ENCODE measurements at regions not wholly inside any gene's neighbourhood (a gene's known extent, or its start where the extent isn't known, plus 50 kb on each side); places are given as distances from the start of the nearest gene placed in this dataset.
A peak's percentile ranks its signal among the peaks of the same experiment; 100 is the strongest.

DNA sequence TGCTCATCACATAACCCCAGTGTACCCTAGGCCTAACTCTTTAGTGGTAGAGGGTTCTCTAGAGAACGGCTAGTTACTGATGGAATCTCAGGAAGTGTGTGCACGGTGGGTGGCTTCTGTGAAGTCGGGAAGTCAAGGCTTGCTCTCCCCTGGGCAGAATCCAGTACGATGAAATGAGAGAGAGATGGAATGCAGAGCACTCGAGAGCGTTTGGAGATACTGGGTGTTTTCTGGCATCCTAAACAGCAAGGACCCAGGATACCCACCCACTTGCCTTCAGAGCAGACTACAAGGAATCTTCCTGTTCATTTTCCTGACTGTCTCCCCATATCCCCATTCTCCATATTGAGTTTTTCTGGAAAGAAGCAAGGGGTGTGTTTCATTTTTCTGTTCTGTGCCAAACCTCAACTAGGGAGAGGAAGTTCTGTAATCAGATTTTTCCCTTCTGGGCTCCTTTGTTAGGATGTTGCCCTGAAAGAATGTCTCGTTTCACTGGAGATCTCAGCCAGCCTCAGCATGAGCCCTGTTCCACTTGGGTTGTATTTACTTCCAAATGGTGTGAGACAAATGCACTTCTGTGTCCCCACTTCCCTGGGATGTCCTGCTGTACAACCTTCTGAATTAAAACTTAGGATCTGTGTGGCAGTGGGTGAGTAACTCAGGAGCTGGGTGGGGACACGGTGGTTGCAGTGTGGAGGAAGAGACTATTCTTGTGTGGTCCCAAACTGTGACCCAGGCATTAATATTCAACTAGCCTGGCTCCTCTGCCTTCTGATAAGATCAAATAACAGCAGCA, 108.9 kb upstream of the SPRY4 start:
- H3K4me3 Mint-ChIP-seq, result no peak overlapping the region
- POLR2A ChIA-PET, result interaction anchor here (1.0 to 2.1 kb wide), 10 partner anchors 11 to 465 kb away, joined by 3 to 28 read pairs (median 4); partner anchors contain the start of genes NDFIP1 and RNF14
- H3K27ac Mint-ChIP-seq, result peak overlapping the region; percentile 94
- H3K9me3 Mint-ChIP-seq, result no peaks in the 10 kb centered on the region
- no peaks in the 10 kb centered on the region for H3K27me3 Mint-ChIP-seq
- DNase-seq, result no peak
- H3K4me1 Mint-ChIP-seq, result peaks cover 51% of the 10 kb centered on the region
- CTCF ChIA-PET, result interaction anchor here (1.0 to 1.2 kb wide), 3 partner anchors 10 to 109 kb away, joined by 3 to 4 read pairs (median 3); partner anchors contain the start of gene SPRY4
- no peaks in the 10 kb centered on the region for H3K36me3 Mint-ChIP-seq (ENCODE audit: low read depth)

DNA sequence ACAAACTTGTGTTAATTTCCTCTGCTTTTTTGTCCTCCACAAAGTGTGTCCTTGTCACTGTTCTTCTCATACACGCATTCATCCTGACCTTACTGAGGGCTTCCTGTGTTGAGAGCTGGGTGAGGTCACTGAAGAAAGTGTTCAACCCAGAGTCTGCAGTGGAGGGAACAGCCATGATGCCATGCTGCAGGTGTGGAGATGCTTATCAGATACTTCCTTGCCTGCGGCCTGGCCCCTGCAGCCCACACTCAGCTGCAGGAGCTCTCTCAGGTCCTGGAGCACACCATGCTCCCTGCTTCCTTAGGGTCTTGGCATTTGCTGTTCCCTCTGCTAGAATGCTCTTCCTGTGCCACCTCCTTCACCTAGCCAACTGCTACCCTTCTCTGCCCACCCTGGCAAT, 108.1 kb upstream of the SPRY4 start:
- DNase-seq, result peak; percentile 80
- H3K27ac Mint-ChIP-seq, result peak overlapping the region; percentile 94
- no peaks in the 10 kb centered on the region for H3K27me3 Mint-ChIP-seq
- no peaks in the 10 kb centered on the region for H3K9me3 Mint-ChIP-seq
- ChIA-PET POLR2A (interaction anchor here (1.0 to 2.1 kb wide), 10 partner anchors 9 to 464 kb away, joined by 3 to 28 read pairs (median 5); partner anchors contain the start of genes NDFIP1 and RNF14), CTCF (interaction anchor here (1.0 to 1.2 kb wide), 3 partner anchors 9 to 109 kb away, joined by 3 to 4 read pairs (median 3); partner anchors contain the start of gene SPRY4)
- peak overlapping the region; percentile 62 for H3K4me3 Mint-ChIP-seq
- H3K4me1 Mint-ChIP-seq, result peaks cover 47% of the 10 kb centered on the region
- no peaks in the 10 kb centered on the region for H3K36me3 Mint-ChIP-seq (ENCODE audit: low read depth)

DNA sequence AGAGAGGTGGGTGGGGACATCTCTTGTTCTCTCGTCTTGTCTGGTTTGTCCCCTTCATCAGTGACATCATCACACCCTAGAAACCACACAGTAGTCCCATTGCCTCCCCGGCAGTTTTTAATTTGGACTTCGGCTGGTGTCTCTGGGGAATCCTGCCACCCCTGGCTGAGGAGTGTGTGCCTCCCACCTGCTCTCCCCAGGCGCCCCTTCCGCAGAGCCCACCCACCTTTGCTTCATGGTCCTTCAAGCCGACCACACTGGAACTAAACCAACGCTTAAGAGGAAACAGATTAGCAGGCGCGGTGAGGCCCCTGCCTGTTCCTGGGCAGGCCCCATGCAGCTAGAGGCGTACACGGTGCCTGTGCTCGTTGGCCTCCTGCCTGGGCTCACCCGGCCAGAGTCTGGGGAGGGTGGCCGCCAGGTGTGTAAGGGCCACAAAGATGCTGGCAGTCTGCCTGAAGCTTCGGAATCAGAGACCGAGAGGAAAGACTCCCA, 107.6 kb upstream of the SPRY4 start:
- H3K4me1 Mint-ChIP-seq, result peaks cover 46% of the 10 kb centered on the region
- H3K27ac Mint-ChIP-seq, result peak overlapping the region; percentile 94
- H3K36me3 Mint-ChIP-seq (ENCODE audit: low read depth), result no peaks in the 10 kb centered on the region
- H3K27me3 Mint-ChIP-seq, result no peaks in the 10 kb centered on the region
- ChIA-PET CTCF (interaction anchor here (0.6 to 1.2 kb wide), 4 partner anchors 8 to 108 kb away, joined by 3 to 4 read pairs (median 3); partner anchors contain the start of gene SPRY4), POLR2A (interaction anchor here (1.0 to 2.1 kb wide), 10 partner anchors 9 to 463 kb away, joined by 3 to 28 read pairs (median 5); partner anchors contain the start of genes NDFIP1 and RNF14)
- peak overlapping the region; percentile 62 for H3K4me3 Mint-ChIP-seq
- peak; percentile 54 for DNase-seq
- no peaks in the 10 kb centered on the region for H3K9me3 Mint-ChIP-seq

DNA sequence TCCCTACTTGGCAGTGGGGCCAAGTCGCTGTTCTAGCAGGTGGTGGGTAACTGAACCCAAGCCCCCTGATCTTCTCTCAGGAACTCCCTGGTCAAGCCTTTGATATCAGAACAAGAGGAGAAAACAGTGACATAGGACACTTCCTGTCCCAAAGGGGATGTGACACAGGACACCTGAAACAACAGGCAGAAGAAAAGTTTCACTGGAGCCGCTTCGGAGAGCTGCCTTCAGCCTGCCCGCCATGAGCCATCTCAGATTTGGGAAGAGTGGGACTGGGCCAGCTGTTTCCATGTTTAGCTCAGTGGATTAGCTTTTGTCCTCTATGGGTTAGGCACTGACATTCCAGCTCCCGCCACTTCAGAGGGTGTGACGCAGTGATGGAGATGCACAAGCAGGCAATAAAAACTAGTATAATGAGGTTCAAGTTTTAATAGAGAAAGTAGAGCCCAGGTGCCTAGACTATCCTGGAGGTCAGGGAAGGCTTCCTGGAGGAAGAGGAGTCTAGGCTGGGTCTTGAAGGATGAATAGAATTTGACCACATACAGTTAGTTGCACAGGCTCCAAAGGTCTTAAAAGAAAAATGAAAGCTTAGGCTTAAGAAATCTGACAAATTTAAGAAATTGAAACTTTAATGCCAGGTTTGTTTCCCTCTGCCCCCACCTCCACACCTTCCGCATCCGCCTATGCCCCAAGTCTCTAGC, 104.1 kb upstream of the SPRY4 start:
- POLR2A ChIA-PET, result interaction anchor here (0.9 kb wide), 1 partner anchor 72 kb away, joined by 4 read pairs; no protein-coding TSS in a partner anchor
- CTCF ChIA-PET, result no interaction called here
- DNase-seq, result no peak
- Mint-ChIP-seq H3K4me3 (no peak overlapping the region), H3K4me1 (peaks cover 70% of the 10 kb centered on the region), H3K9me3 (peaks cover 11% of the 10 kb centered on the region), H3K36me3 (ENCODE audit: low read depth) (no peaks in the 10 kb centered on the region), H3K27ac (no peak overlapping the region), H3K27me3 (no peaks in the 10 kb centered on the region)

DNA sequence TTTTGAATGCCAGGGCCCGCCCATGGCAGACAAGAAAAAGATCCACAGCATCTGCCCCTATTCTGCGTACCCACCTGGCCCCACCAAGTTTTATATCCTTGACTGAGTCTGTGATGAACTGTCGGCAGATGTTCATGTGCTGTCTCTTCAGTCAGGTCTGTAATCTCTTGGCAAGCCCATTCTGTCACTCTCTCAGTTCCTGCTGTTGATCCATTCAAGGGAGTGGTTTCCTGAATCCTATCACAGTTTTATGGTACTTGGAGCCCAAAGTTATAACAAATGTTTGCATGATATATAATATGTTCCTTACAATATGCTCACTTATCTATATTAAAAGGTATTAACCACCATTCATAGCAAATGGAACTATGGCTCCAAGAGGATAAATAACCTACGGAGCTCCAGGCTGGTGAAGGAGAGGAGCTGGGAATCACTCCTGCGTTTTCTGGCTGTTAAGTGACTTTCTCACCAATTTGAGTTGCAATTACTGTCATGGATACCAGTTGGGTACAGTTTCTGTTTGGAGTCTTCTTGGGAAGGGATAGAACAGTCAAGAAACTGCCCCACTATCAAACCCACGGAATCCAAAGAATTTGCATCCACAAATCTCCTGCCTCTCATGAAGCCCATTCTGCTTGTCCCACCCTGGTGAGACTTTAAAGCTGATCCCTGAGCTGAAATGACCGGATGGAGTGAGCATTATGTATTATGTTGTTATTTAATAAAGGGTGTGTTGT, 103.4 kb upstream of the SPRY4 start:
- POLR2A ChIA-PET, result interaction anchor here (0.9 kb wide), 1 partner anchor 71 kb away, joined by 4 read pairs; no protein-coding TSS in a partner anchor
- CTCF ChIA-PET, result no interaction called here
- Mint-ChIP-seq H3K4me1 (peaks cover 63% of the 10 kb centered on the region), H3K4me3 (no peak overlapping the region), H3K27me3 (no peaks in the 10 kb centered on the region), H3K36me3 (ENCODE audit: low read depth) (no peaks in the 10 kb centered on the region), H3K9me3 (peaks cover 11% of the 10 kb centered on the region), H3K27ac (no peak overlapping the region)
- no peak for DNase-seq

DNA sequence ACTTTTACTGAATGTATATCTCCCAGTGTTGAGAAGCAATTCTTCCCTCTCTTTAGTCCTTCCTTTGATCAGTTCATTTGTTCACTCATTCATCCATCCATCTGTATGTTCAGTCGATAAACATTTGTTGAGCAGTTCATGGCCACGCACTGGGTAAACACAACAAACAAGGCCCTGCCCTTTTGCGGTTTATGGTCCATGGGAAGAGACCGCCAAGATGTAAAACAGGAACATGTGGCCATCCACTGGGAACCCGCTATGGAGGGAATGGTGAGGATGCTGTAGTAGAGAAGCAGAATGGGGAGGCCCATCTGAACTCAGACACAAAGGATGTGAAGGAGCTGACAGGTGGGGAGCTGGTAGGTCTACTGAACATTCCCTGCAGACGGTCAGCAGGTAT, 102.7 kb upstream of the SPRY4 start:
- POLR2A ChIA-PET, result interaction anchor here (1.5 to 2.0 kb wide), 2 partner anchors 45 to 71 kb away, joined by 4 to 7 read pairs; no protein-coding TSS in a partner anchor
- H3K9me3 Mint-ChIP-seq, result peaks cover 11% of the 10 kb centered on the region
- CTCF ChIA-PET, result no interaction called here

DNA sequence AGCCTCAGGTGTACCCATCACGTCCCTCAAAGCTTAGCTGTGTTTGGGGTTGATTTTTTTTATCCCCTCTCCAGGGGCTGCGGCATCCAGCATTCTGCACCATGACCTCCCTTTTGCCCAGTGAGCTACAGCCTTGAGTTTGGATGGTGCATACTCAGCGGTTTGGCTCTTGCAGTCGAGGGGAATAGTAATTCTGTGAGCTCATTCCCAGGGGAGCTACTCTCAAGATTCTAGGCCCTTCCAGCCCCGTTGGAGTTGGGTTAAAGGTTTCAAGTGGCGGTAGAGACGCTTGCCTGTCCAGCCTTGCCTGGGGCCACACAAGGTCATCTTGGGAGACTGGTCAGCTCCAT, 102.2 kb upstream of the SPRY4 start:
- peak overlapping the region; percentile 86 for H3K27ac Mint-ChIP-seq
- peaks cover 11% of the 10 kb centered on the region for H3K9me3 Mint-ChIP-seq
- H3K27me3 Mint-ChIP-seq, result no peaks in the 10 kb centered on the region
- DNase-seq, result no peak
- H3K4me1 Mint-ChIP-seq, result peaks cover 58% of the 10 kb centered on the region
- ChIA-PET CTCF (no interaction called here), POLR2A (interaction anchor here (1.1 to 2.0 kb wide), 5 partner anchors 8 to 70 kb away, joined by 3 to 7 read pairs (median 4); no protein-coding TSS in a partner anchor)
- no peaks in the 10 kb centered on the region for H3K36me3 Mint-ChIP-seq (ENCODE audit: low read depth)
- no peak overlapping the region for H3K4me3 Mint-ChIP-seq

More for the DNA sequence above, 102.7 kb upstream of the SPRY4 start:
- DNase-seq, result no peak
- Mint-ChIP-seq H3K4me3 (no peak overlapping the region), H3K36me3 (ENCODE audit: low read depth) (no peaks in the 10 kb centered on the region), H3K27ac (no peak overlapping the region), H3K4me1 (peaks cover 61% of the 10 kb centered on the region), H3K27me3 (no peaks in the 10 kb centered on the region)

DNA sequence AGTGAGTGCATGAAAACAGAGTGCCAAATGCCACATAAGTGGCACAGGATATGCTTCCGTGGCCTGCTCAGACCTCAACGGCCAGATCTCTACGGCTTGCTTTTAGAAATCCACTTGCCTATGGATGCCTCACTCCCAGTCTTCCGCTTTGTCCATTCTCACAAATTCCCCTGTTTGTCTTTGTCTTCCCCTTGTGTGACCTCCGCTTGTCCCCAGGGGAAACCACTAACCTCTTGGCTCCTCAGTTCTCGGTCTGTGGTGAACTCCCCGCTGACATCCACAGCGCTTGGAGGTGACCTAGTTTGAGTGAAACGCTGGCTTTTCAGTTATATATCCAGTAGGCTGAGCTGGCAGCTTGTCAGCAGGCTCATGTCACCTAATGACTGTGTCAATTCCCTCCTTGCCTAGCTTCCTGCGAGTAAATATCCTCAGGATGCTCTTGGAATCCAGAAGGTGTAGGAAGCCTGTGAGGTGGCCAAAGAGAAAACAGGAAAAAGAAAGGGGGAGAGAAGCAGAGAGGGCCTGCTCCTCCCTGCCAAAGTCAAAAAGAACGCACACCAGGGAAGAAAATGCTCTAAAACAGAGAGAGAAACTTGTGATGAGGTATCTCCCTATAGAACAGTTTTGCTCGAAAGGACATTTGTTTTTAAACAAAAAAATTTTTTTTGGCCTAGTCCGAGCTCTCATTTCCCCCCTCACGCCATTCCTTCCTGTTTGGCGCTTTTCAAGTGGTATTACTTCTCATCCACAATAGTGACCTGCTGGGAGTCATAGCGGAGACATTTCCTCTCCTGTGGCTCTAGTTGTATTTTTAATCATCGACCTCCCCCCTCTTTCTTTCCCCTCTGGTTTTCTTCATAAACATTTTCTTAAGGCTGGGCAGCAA, 101.6 kb upstream of the SPRY4 start:
- H3K27me3 Mint-ChIP-seq, result no peaks in the 10 kb centered on the region
- ChIA-PET POLR2A (interaction anchor here (1.1 to 2.0 kb wide), 5 partner anchors 8 to 70 kb away, joined by 3 to 7 read pairs (median 4); no protein-coding TSS in a partner anchor), CTCF (no interaction called here)
- no peaks in the 10 kb centered on the region for H3K36me3 Mint-ChIP-seq (ENCODE audit: low read depth)
- peak; percentile 71 for DNase-seq
- H3K27ac Mint-ChIP-seq, result peak overlapping the region; percentile 86
- no peak overlapping the region for H3K4me3 Mint-ChIP-seq
- peaks cover 57% of the 10 kb centered on the region for H3K4me1 Mint-ChIP-seq
- peaks cover 11% of the 10 kb centered on the region for H3K9me3 Mint-ChIP-seq

DNA sequence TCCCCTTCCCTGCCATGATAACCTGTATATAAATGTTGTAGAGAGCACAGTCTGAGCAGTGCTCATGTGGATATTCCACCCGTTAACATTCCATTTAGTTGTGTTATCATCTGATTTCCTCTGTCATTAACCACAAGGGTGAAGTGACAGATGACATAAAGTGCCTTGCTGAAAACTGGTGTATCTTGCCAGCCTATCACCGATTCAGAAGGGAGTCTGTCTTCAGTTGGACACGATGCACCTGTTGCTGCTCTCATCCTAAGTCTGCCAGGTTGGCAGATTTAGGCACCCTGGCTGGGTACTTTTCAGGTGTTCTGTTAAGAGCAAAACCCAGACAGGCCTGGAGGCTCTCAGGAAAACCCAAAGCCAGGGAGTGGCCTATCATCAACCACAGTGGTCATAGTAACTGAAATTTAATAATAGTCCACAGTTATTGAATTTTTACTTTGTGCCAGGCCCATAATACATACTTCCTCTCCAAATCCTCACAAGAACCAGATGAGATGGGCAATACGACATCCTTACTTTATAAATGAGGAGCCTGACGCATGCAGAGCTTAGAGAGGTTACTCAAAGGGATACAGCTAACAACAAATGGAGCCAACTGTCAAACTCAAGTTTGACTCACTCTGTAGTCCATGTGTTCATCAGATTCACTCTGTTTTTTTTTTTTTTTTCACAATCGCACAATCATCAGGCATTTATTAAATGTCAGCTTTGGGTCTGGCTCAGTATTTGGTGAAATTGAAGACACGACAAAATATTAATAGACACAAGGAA, 100.7 kb upstream of the SPRY4 start:
- POLR2A ChIA-PET, result interaction anchor here (1.4 to 2.0 kb wide), 4 partner anchors 9 to 69 kb away, joined by 3 to 7 read pairs (median 4); no protein-coding TSS in a partner anchor
- Mint-ChIP-seq H3K9me3 (peaks cover 11% of the 10 kb centered on the region), H3K4me3 (no peak overlapping the region), H3K27me3 (no peaks in the 10 kb centered on the region), H3K4me1 (peaks cover 61% of the 10 kb centered on the region), H3K36me3 (ENCODE audit: low read depth) (no peaks in the 10 kb centered on the region), H3K27ac (peak overlapping the region; percentile 86)
- DNase-seq, result no peak
- CTCF ChIA-PET, result no interaction called here

DNA sequence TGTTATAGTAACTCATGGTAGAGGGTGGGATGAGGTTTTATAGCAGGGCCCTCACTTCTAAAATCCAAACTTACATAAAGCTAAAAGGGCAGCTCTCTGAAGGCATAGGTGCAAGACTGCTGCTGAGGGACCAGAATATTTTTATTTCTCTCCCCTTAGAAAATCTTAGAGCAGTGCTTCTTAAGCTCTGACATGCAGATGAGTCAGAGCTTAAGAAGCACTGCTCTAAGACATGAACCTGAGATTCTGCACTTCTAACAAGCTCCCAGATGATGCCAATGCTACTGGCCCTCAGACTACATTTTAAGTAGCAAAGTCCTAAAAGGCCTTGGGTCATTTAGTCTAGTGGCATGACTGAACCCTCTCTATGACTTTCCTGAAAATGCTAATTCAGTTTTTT, 97.6 kb upstream of the SPRY4 start:
- Mint-ChIP-seq H3K27me3 (no peaks in the 10 kb centered on the region), H3K4me1 (peaks cover 60% of the 10 kb centered on the region)
- POLR2A ChIA-PET, result interaction anchor here (0.6 to 5.4 kb wide), 4 partner anchors 10 to 162 kb away, joined by 3 to 23 read pairs (median 6); no protein-coding TSS in a partner anchor

More for the DNA sequence above, 97.6 kb upstream of the SPRY4 start:
- H3K9me3 Mint-ChIP-seq, result peaks cover 11% of the 10 kb centered on the region
- H3K4me3 Mint-ChIP-seq, result no peak overlapping the region
- no peak for DNase-seq
- no peaks in the 10 kb centered on the region for H3K36me3 Mint-ChIP-seq (ENCODE audit: low read depth)
- CTCF ChIA-PET, result interaction anchor here (0.7 to 1.7 kb wide), 3 partner anchors 10 to 466 kb away, joined by 3 to 6 read pairs (median 6); no protein-coding TSS in a partner anchor
- H3K27ac Mint-ChIP-seq, result no peak overlapping the region
